ENCODE measurements at regions not wholly inside any gene's neighbourhood (a gene's known extent, or its start where the extent isn't known, plus 50 kb on each side); places are given as distances from the start of the nearest gene placed in this dataset.

GRCh38 chr11:109972939-109973338, 120.3 kb upstream of the ZC3H12C start:
- DNase-seq (ENCODE audit: low spot score) (no peak), ATAC-seq (no peak)
- Histone ChIP-seq H3F3A (replicated peaks; ENCODE audit: low read depth) (no peaks in the 10 kb centered on the region), H3K79me2 (replicated peaks; ENCODE audit: insufficient read depth) (no peaks in the 10 kb centered on the region), H3K4me3 (no peak overlapping the region), H3K4me1 (ENCODE audit: insufficient read depth) (no peaks in the 10 kb centered on the region), H3K36me3 (ENCODE audit: insufficient read depth) (no peaks in the 10 kb centered on the region), H4K20me1 (replicated peaks; ENCODE audit: insufficient read depth) (no peaks in the 10 kb centered on the region), H3K9me2 (ENCODE audit: insufficient read depth) (peaks cover 6% of the 10 kb centered on the region; the same call in 1 of the 2 replicates), H3K27ac (ENCODE audit: low read depth) (no peak overlapping the region), H2AFZ (peak overlapping the region; percentile 43; the same call in 1 of the 2 replicates), H3K27me3 (ENCODE audit: insufficient read depth) (no peaks in the 10 kb centered on the region), H3K4me2 (no peak overlapping the region)
- Mint-ChIP-seq H3K9me3 (no peaks in the 10 kb centered on the region; the same call in 2 of the 3 replicates), H3K27ac (no peak overlapping the region), H3K4me1 (peaks cover 6% of the 10 kb centered on the region), H3K4me3 (no peak overlapping the region), H3K36me3 (ENCODE audit: low read depth) (no peaks in the 10 kb centered on the region), H3K27me3 (ENCODE audit: insufficient read depth, low read depth, poor library complexity) (no peaks in the 10 kb centered on the region)
- TF ChIP-seq ZNF331 (CRISPR knock-in tag; IDR thresholded peaks at IDR 0.05; ENCODE audit: low read depth), result no peak
- TF ChIP-seq ETS1 (IDR thresholded peaks at IDR 0.05), result no peak
- TF ChIP-seq STAT1 (IDR thresholded peaks at IDR 0.05; ENCODE audit: unreplicated experiment), result no peak
- no peak for TF ChIP-seq POLR2AphosphoS5 (IDR thresholded peaks at IDR 0.05; ENCODE audit: low read depth)
- no peak for TF ChIP-seq NANOG (IDR thresholded peaks at IDR 0.05; ENCODE audit: borderline replicate concordance)
- TF ChIP-seq REST (IDR thresholded peaks at IDR 0.05; ENCODE audit: unreplicated experiment), result no peak
- no peak for TF ChIP-seq ZNF114 (CRISPR knock-in tag; IDR thresholded peaks at IDR 0.05)
- no peak for TF ChIP-seq CTCF (conservative IDR thresholded peaks at IDR 0.05; ENCODE audit: low read depth in 2 of 2)
- TF ChIP-seq EZH2 (IDR thresholded peaks at IDR 0.05; ENCODE audit: low read depth, unreplicated experiment), result no peak
- no peak for TF ChIP-seq JUNB (IDR thresholded peaks at IDR 0.05; ENCODE audit: unreplicated experiment)
- no peak for TF ChIP-seq CREB1 (CRISPR knock-in tag; IDR thresholded peaks at IDR 0.05; ENCODE audit: low read depth)
- no peak for TF ChIP-seq ZNF462 (CRISPR knock-in tag; IDR thresholded peaks at IDR 0.05)
- no peak for TF ChIP-seq EZH2phosphoT487 (IDR thresholded peaks at IDR 0.05; ENCODE audit: unreplicated experiment)
